ENCODE measurements at regions not wholly inside any gene's neighbourhood (a gene's known extent, or its start where the extent isn't known, plus 50 kb on each side); places are given as distances from the start of the nearest gene placed in this dataset.

- no peak for DNase-seq (ENCODE audit: low read depth in 1 of 2, low spot score in 1 of 2)
Measured at GRCh38 chr15:36332301-36332700, 247.1 kb upstream of the CDIN1 start.

- no peak for DNase-seq (ENCODE audit: low read depth in 1 of 2, low spot score in 1 of 2)
Measured at GRCh38 chr15:36332896-36333295, 246.5 kb upstream of the CDIN1 start.

GRCh38 chr15:36334059-36334458 is 245.4 kb upstream of the CDIN1 start:
- no peak for DNase-seq (ENCODE audit: low read depth in 1 of 2, low spot score in 1 of 2)

- DNase-seq (ENCODE audit: low read depth in 1 of 2, low spot score in 1 of 2) = no peak
Measured at GRCh38 chr15:36335224-36335623, 244.2 kb upstream of the CDIN1 start.

- no peak for DNase-seq (ENCODE audit: low read depth in 1 of 2, low spot score in 1 of 2)
Measured at GRCh38 chr15:36335659-36336058, 243.8 kb upstream of the CDIN1 start.

GRCh38 chr15:36344887-36345286 is 234.5 kb upstream of the CDIN1 start:
- no peak for DNase-seq (ENCODE audit: low read depth in 1 of 2, low spot score in 1 of 2)

- DNase-seq (ENCODE audit: low read depth in 1 of 2, low spot score in 1 of 2) = no peak
Measured at GRCh38 chr15:36347272-36347858, 232.1 kb upstream of the CDIN1 start.

- DNase-seq (ENCODE audit: low read depth in 1 of 2, low spot score in 1 of 2) = no peak
Measured at GRCh38 chr15:36356466-36356865, 223.0 kb upstream of the CDIN1 start.

- no peak for DNase-seq (ENCODE audit: low read depth in 1 of 2, low spot score in 1 of 2)
Measured at GRCh38 chr15:36356978-36357601, 222.3 kb upstream of the CDIN1 start.

- no peak for DNase-seq (ENCODE audit: low read depth in 1 of 2, low spot score in 1 of 2)
Measured at GRCh38 chr15:36358094-36358493, 221.3 kb upstream of the CDIN1 start.

- DNase-seq (ENCODE audit: low read depth in 1 of 2, low spot score in 1 of 2) = no peak
Measured at GRCh38 chr15:36358523-36358922, 220.9 kb upstream of the CDIN1 start.

GRCh38 chr15:36359286-36359685 is 220.1 kb upstream of the CDIN1 start:
- no peak for DNase-seq (ENCODE audit: low read depth in 1 of 2, low spot score in 1 of 2)

GRCh38 chr15:36361351-36361870 is 218.0 kb upstream of the CDIN1 start:
- DNase-seq (ENCODE audit: low read depth in 1 of 2, low spot score in 1 of 2) = no peak

- DNase-seq (ENCODE audit: low read depth in 1 of 2, low spot score in 1 of 2) = no peak
Measured at GRCh38 chr15:36362509-36362915, 216.9 kb upstream of the CDIN1 start.

- no peak for DNase-seq (ENCODE audit: low read depth in 1 of 2, low spot score in 1 of 2)
Measured at GRCh38 chr15:36363335-36363734, 216.1 kb upstream of the CDIN1 start.

GRCh38 chr15:36364377-36364776 is 215.0 kb upstream of the CDIN1 start:
- no peak for DNase-seq (ENCODE audit: low read depth in 1 of 2, low spot score in 1 of 2)

- no peak for DNase-seq (ENCODE audit: low read depth in 1 of 2, low spot score in 1 of 2)
Measured at GRCh38 chr15:36365963-36366362, 213.5 kb upstream of the CDIN1 start.

GRCh38 chr15:36370051-36370730 is 209.2 kb upstream of the CDIN1 start:
- DNase-seq (ENCODE audit: low read depth in 1 of 2, low spot score in 1 of 2) = no peak

GRCh38 chr15:36370731-36371112 is 208.7 kb upstream of the CDIN1 start:
- DNase-seq (ENCODE audit: low read depth in 1 of 2, low spot score in 1 of 2) = no peak

GRCh38 chr15:36371509-36371908 is 207.9 kb upstream of the CDIN1 start:
- no peak for DNase-seq (ENCODE audit: low read depth in 1 of 2, low spot score in 1 of 2)

GRCh38 chr15:36372968-36373367 is 206.5 kb upstream of the CDIN1 start:
- no peak for DNase-seq (ENCODE audit: low read depth in 1 of 2, low spot score in 1 of 2)

- no peak for DNase-seq (ENCODE audit: low read depth in 1 of 2, low spot score in 1 of 2)
Measured at GRCh38 chr15:36373550-36373949, 205.9 kb upstream of the CDIN1 start.
